ENCODE measurements at regions not wholly inside any gene's neighbourhood (a gene's known extent, or its start where the extent isn't known, plus 50 kb on each side); places are given as distances from the start of the nearest gene placed in this dataset.

DNA sequence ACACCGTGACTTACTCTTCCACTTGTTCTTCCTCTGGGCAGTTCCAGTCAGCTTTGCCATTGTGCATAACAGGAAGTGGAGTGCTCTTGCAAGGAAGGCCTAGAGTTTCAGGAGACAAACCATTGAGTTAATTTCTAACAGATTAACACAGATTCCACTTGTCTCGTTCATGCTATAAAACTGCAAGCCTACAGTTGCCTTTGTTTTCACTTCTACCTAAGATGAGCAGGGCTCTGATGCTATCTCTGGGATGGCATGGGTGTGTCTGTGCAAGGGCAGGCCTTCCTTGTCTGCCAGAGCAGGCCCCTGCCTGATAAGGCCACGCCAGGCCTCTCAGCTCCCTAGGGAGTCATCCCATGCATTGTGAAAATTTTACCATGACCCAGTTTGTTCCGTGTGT lies 67.7 kb upstream of the PGRMC2 start (continued):
- no peak for TF ChIP-seq SRF (CRISPR knock-in tag; IDR thresholded peaks at IDR 0.05)
- TF ChIP-seq HIVEP1 (CRISPR knock-in tag; IDR thresholded peaks at IDR 0.05): 0 out of 2 replicates have a peak, but pooled peaks have one; percentile 5
- no peak for TF ChIP-seq HNRNPLL (IDR thresholded peaks at IDR 0.05; ENCODE audit: low read depth, low read length, poor library complexity, severe bottlenecking)
- TF ChIP-seq KLF1 (tag; IDR thresholded peaks at IDR 0.05): peak; percentile 46; the same call in 1 of the 2 replicates
- TF ChIP-seq HNRNPUL1 (IDR thresholded peaks at IDR 0.05; ENCODE audit: low read length): no peak
- TF ChIP-seq NR2F6 (CRISPR knock-in tag; IDR thresholded peaks at IDR 0.05): no peak
- TF ChIP-seq, protein P1, sequence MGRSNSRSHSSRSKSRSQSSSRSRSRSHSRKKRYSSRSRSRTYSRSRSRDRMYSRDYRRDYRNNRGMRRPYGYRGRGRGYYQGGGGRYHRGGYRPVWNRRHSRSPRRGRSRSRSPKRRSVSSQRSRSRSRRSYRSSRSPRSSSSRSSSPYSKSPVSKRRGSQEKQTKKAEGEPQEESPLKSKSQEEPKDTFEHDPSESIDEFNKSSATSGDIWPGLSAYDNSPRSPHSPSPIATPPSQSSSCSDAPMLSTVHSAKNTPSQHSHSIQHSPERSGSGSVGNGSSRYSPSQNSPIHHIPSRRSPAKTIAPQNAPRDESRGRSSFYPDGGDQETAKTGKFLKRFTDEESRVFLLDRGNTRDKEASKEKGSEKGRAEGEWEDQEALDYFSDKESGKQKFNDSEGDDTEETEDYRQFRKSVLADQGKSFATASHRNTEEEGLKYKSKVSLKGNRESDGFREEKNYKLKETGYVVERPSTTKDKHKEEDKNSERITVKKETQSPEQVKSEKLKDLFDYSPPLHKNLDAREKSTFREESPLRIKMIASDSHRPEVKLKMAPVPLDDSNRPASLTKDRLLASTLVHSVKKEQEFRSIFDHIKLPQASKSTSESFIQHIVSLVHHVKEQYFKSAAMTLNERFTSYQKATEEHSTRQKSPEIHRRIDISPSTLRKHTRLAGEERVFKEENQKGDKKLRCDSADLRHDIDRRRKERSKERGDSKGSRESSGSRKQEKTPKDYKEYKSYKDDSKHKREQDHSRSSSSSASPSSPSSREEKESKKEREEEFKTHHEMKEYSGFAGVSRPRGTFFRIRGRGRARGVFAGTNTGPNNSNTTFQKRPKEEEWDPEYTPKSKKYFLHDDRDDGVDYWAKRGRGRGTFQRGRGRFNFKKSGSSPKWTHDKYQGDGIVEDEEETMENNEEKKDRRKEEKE (IDR thresholded peaks at IDR 0.05; ENCODE audit: borderline replicate concordance in 1 of 2, control insufficient read depth in 1 of 2, low read depth in 2 of 2, low read length in 1 of 2): no peak
- TF ChIP-seq NR0B1 (IDR thresholded peaks at IDR 0.05; ENCODE audit: partially characterized antibody): no peak
- TF ChIP-seq, protein P2, sequence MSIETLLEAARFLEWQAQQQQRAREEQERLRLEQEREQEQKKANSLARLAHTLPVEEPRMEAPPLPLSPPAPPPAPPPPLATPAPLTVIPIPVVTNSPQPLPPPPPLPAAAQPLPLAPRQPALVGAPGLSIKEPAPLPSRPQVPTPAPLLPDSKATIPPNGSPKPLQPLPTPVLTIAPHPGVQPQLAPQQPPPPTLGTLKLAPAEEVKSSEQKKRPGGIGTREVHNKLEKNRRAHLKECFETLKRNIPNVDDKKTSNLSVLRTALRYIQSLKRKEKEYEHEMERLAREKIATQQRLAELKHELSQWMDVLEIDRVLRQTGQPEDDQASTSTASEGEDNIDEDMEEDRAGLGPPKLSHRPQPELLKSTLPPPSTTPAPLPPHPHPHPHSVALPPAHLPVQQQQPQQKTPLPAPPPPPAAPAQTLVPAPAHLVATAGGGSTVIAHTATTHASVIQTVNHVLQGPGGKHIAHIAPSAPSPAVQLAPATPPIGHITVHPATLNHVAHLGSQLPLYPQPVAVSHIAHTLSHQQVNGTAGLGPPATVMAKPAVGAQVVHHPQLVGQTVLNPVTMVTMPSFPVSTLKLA (conservative IDR thresholded peaks at IDR 0.05): no peak
- no peak for TF ChIP-seq EP300 (IDR thresholded peaks at IDR 0.05; ENCODE audit: low read length)
- TF ChIP-seq, protein P3, sequence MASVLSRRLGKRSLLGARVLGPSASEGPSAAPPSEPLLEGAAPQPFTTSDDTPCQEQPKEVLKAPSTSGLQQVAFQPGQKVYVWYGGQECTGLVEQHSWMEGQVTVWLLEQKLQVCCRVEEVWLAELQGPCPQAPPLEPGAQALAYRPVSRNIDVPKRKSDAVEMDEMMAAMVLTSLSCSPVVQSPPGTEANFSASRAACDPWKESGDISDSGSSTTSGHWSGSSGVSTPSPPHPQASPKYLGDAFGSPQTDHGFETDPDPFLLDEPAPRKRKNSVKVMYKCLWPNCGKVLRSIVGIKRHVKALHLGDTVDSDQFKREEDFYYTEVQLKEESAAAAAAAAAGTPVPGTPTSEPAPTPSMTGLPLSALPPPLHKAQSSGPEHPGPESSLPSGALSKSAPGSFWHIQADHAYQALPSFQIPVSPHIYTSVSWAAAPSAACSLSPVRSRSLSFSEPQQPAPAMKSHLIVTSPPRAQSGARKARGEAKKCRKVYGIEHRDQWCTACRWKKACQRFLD (CRISPR knock-in tag; IDR thresholded peaks at IDR 0.05): no peak
- TF ChIP-seq FOXA3 (CRISPR knock-in tag; conservative IDR thresholded peaks at IDR 0.05 in 1 of 2, IDR thresholded peaks at IDR 0.05 in 1 of 2): no peak
- no peak for TF ChIP-seq TRIM24 (IDR thresholded peaks at IDR 0.05)
- TF ChIP-seq BRCA1 (IDR thresholded peaks at IDR 0.05): no peak
- no peak for TF ChIP-seq BRCA1 (CRISPR knock-in tag; IDR thresholded peaks at IDR 0.05)
- no peak for TF ChIP-seq SMARCA5 (IDR thresholded peaks at IDR 0.05)
- TF ChIP-seq NR4A1 (CRISPR knock-in tag; IDR thresholded peaks at IDR 0.05): no peak
- TF ChIP-seq NR4A1 (tag; IDR thresholded peaks at IDR 0.05): peak; percentile 71; the same call in 1 of the 2 replicates
- no peak for TF ChIP-seq GTF2E2 (tag; IDR thresholded peaks at IDR 0.05)
- TF ChIP-seq WHSC1 (IDR thresholded peaks at IDR 0.05; ENCODE audit: low read length): no peak
- TF ChIP-seq, protein P4, sequence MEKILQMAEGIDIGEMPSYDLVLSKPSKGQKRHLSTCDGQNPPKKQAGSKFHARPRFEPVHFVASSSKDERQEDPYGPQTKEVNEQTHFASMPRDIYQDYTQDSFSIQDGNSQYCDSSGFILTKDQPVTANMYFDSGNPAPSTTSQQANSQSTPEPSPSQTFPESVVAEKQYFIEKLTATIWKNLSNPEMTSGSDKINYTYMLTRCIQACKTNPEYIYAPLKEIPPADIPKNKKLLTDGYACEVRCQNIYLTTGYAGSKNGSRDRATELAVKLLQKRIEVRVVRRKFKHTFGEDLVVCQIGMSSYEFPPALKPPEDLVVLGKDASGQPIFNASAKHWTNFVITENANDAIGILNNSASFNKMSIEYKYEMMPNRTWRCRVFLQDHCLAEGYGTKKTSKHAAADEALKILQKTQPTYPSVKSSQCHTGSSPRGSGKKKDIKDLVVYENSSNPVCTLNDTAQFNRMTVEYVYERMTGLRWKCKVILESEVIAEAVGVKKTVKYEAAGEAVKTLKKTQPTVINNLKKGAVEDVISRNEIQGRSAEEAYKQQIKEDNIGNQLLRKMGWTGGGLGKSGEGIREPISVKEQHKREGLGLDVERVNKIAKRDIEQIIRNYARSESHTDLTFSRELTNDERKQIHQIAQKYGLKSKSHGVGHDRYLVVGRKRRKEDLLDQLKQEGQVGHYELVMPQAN (IDR thresholded peaks at IDR 0.05; ENCODE audit: borderline replicate concordance): no peak
